Fibroblast of lung (primary cell): ENCODE measurements at regions not wholly inside any gene's neighbourhood (a gene's known extent, or its start where the extent isn't known, plus 50 kb on each side); places are given as distances from the start of the nearest gene placed in this dataset.
A peak's percentile ranks its signal among the peaks of the same experiment; 100 is the strongest.

Experiments used
- DNase-seq, 2 donors: peaks; one replicate each; pipeline versions ENCODE4 v3.0.0 to v3.0.0-alpha.2; 2010; ENCODE audit warnings: low read depth in 2 of 2
- H2AFZ ChIP-seq: 2 replicates; pipeline ENCODE4 v1.5.1; 2012; ENCODE audit warnings: low read length, control low read depth, inconsistent platforms
- H3K27ac ChIP-seq: 2 replicates; pipeline ENCODE4 v1.5.1; 2011; ENCODE audit warnings: low read length, control low read depth; ENCODE audit not compliant: insufficient read depth
- H3K27me3 ChIP-seq: 2 replicates; pipeline ENCODE4 v1.5.1; 2011; ENCODE audit warnings: mild to moderate bottlenecking, low read length; ENCODE audit not compliant: control insufficient read depth, insufficient read depth
- H3K36me3 ChIP-seq: 2 replicates; pipeline ENCODE4 v1.5.1; 2011; ENCODE audit warnings: low read length; ENCODE audit not compliant: control insufficient read depth, insufficient read depth
- H3K4me1 ChIP-seq: 2 replicates; pipeline ENCODE4 v1.5.1; 2011; ENCODE audit warnings: low read length; ENCODE audit not compliant: control insufficient read depth, insufficient read depth; ENCODE audit errors: extremely low read depth
- H3K4me2 ChIP-seq: 2 replicates; pipeline ENCODE4 v1.5.1; 2011; ENCODE audit warnings: low read length, control low read depth; ENCODE audit not compliant: insufficient read depth; ENCODE audit errors: extremely low read depth
- H3K4me3 ChIP-seq, 4 experiments: fragments of 200-600 bp in 1 of 4; sonication (generic) in 1 of 4; replicated peaks in 1 of 4; 2 replicates each; pipeline ENCODE4 v1.5.1; 2011 to 2016; ENCODE audit warnings: low read length in 4 of 4, low read depth in 3 of 4, mild to moderate bottlenecking in 3 of 4, control low read depth in 2 of 4, inconsistent platforms in 1 of 4, mixed read lengths in 1 of 4; ENCODE audit not compliant: insufficient read depth in 1 of 4; ENCODE audit errors: control extremely low read depth in 1 of 4
- H3K79me2 ChIP-seq: 2 replicates; pipeline ENCODE4 v1.5.1; 2012; ENCODE audit warnings: mild to moderate bottlenecking, low read length, inconsistent platforms; ENCODE audit not compliant: control insufficient read depth, insufficient read depth
- H3K9ac ChIP-seq: 2 replicates; pipeline ENCODE4 v1.5.1; 2011; ENCODE audit warnings: mild to moderate bottlenecking, low read length, control low read depth; ENCODE audit not compliant: insufficient read depth
- H3K9me3 ChIP-seq: 2 replicates; pipeline ENCODE4 v1.5.1; 2012; ENCODE audit warnings: low read depth, low read length; ENCODE audit not compliant: control insufficient read depth, insufficient read depth
- H4K20me1 ChIP-seq: 2 replicates; pipeline ENCODE4 v1.5.1; 2011; ENCODE audit warnings: low read length; ENCODE audit not compliant: control insufficient read depth, insufficient read depth; ENCODE audit errors: extremely low read depth
- CTCF ChIP-seq, 2 donors: IDR thresholded peaks in 1 of 2; conservative IDR thresholded peaks in 1 of 2; 1 replicate in 1 of 2; 2 replicates in 1 of 2; pipeline ENCODE4 v1.5.1; 2011 to 2012; ENCODE audit warnings: low read length in 2 of 2, control low read depth in 1 of 2, inconsistent platforms in 1 of 2, low read depth in 1 of 2, mild to moderate bottlenecking in 1 of 2
- EZH2 ChIP-seq: IDR thresholded peaks from 2 replicates; pipeline ENCODE4 v1.5.1; 2012; ENCODE audit warnings: low read length, control low read depth, mild to moderate bottlenecking; ENCODE audit errors: missing control alignments

- Histone ChIP-seq H3K36me3 (no peaks in the 10 kb centered on the region), H3K4me3 (no peak overlapping the region)
- TF ChIP-seq CTCF (conservative IDR thresholded peaks at IDR 0.05 in 1 of 2, IDR thresholded peaks at IDR 0.05 in 1 of 2; ENCODE audit: low read depth in 1 of 2, low read length in 2 of 2) (no peak), EZH2 (no peak)
Observed at GRCh38 chr3:31230425-31231223, 302.1 kb upstream of the STT3B start.

GRCh38 chr3:31232055-31233025, 300.4 kb upstream of the STT3B start:
- DNase-seq, result peak in 1 of 2 donors; percentile 41
- H3K4me3 ChIP-seq, result no peak overlapping the region
- H3K27ac ChIP-seq, result no peak overlapping the region
- H3K79me2 ChIP-seq, result no peaks in the 10 kb centered on the region
- H3K36me3 ChIP-seq, result no peaks in the 10 kb centered on the region
- H3K4me2 ChIP-seq, result no peak overlapping the region
- no peaks in the 10 kb centered on the region for H4K20me1 ChIP-seq
- no peak overlapping the region for H3K9ac ChIP-seq
- H2AFZ ChIP-seq, result no peak overlapping the region
- H3K27me3 ChIP-seq, result no peaks in the 10 kb centered on the region
- no peaks in the 10 kb centered on the region for H3K9me3 ChIP-seq
- H3K4me1 ChIP-seq, result no peaks in the 10 kb centered on the region
- no peak for TF ChIP-seq EZH2
- TF ChIP-seq CTCF (conservative IDR thresholded peaks at IDR 0.05 in 1 of 2, IDR thresholded peaks at IDR 0.05 in 1 of 2; ENCODE audit: low read depth in 1 of 2, low read length in 2 of 2), result no peak

More at GRCh38 chr3:31230425-31231223, 302.1 kb upstream of the STT3B start:
- no peak for DNase-seq
- no peak overlapping the region for H3K27ac ChIP-seq
- no peaks in the 10 kb centered on the region for H4K20me1 ChIP-seq
- no peaks in the 10 kb centered on the region for H3K79me2 ChIP-seq
- no peak overlapping the region for H3K4me2 ChIP-seq
- H3K9me3 ChIP-seq, result no peaks in the 10 kb centered on the region
- no peak overlapping the region for H3K9ac ChIP-seq
- H2AFZ ChIP-seq, result no peak overlapping the region
- no peaks in the 10 kb centered on the region for H3K4me1 ChIP-seq
- no peaks in the 10 kb centered on the region for H3K27me3 ChIP-seq

GRCh38 chr3:31234145-31234544, 298.6 kb upstream of the STT3B start:
- Histone ChIP-seq H3K4me3 (no peak overlapping the region), H3K9me3 (no peaks in the 10 kb centered on the region), H3K4me2 (no peak overlapping the region), H3K36me3 (no peaks in the 10 kb centered on the region), H4K20me1 (no peaks in the 10 kb centered on the region), H3K4me1 (no peaks in the 10 kb centered on the region), H3K27ac (no peak overlapping the region), H3K79me2 (no peaks in the 10 kb centered on the region), H3K9ac (no peak overlapping the region), H2AFZ (no peak overlapping the region), H3K27me3 (no peaks in the 10 kb centered on the region)
- DNase-seq, result no peak
- no peak for TF ChIP-seq CTCF (conservative IDR thresholded peaks at IDR 0.05 in 1 of 2, IDR thresholded peaks at IDR 0.05 in 1 of 2; ENCODE audit: low read depth in 1 of 2, low read length in 2 of 2)
- no peak for TF ChIP-seq EZH2
